Kidney epithelial cell (primary cell): ENCODE measurements at regions not wholly inside any gene's neighbourhood (a gene's known extent, or its start where the extent isn't known, plus 50 kb on each side); places are given as distances from the start of the nearest gene placed in this dataset.
A peak's percentile ranks its signal among the peaks of the same experiment; 100 is the strongest.
"Not testable (repeated sequence)": the region's sequence is repeated elsewhere in the genome, so short reads cannot be mapped to it uniquely, and the experiment has no call there.

Experiments
- DNase-seq: peaks from one replicate; pipeline ENCODE4 v3.0.0-alpha.2; 2010; ENCODE audit warnings: low read depth
- H3K27me3 ChIP-seq: 2 replicates; pipeline ENCODE4 v1.6.0; 2011; ENCODE audit warnings: low read length; ENCODE audit not compliant: control insufficient read depth, insufficient read depth
- H3K36me3 ChIP-seq: 2 replicates; pipeline ENCODE4 v1.5.1; 2011; ENCODE audit warnings: low read length; ENCODE audit not compliant: control insufficient read depth, insufficient read depth
- H3K4me3 ChIP-seq: 2 replicates; pipeline ENCODE4 v1.5.1; 2011; ENCODE audit warnings: low read depth, mild to moderate bottlenecking, control low read depth, low read length
- CTCF ChIP-seq: IDR thresholded peaks from 2 replicates; pipeline ENCODE4 v1.5.1; 2011; ENCODE audit warnings: mild to moderate bottlenecking, moderate library complexity, low read length, control low read depth, inconsistent platforms; ENCODE audit not compliant: insufficient read depth, poor library complexity, severe bottlenecking

GRCh38 chr22:44572414-44573207 is 74.6 kb upstream of the RTL6 start:
- no peaks in the 10 kb centered on the region for H3K36me3 ChIP-seq
- TF ChIP-seq CTCF, result no peak
- peaks cover 28% of the 10 kb centered on the region for H3K27me3 ChIP-seq
- DNase-seq, result no peak
- H3K4me3 ChIP-seq, result no peak overlapping the region

GRCh38 chr22:44571566-44572413 is 73.8 kb upstream of the RTL6 start:
- DNase-seq, result no peak
- no peak for TF ChIP-seq CTCF
- H3K4me3 ChIP-seq, result no peak overlapping the region
- peaks cover 28% of the 10 kb centered on the region for H3K27me3 ChIP-seq
- no peaks in the 10 kb centered on the region for H3K36me3 ChIP-seq

DNA sequence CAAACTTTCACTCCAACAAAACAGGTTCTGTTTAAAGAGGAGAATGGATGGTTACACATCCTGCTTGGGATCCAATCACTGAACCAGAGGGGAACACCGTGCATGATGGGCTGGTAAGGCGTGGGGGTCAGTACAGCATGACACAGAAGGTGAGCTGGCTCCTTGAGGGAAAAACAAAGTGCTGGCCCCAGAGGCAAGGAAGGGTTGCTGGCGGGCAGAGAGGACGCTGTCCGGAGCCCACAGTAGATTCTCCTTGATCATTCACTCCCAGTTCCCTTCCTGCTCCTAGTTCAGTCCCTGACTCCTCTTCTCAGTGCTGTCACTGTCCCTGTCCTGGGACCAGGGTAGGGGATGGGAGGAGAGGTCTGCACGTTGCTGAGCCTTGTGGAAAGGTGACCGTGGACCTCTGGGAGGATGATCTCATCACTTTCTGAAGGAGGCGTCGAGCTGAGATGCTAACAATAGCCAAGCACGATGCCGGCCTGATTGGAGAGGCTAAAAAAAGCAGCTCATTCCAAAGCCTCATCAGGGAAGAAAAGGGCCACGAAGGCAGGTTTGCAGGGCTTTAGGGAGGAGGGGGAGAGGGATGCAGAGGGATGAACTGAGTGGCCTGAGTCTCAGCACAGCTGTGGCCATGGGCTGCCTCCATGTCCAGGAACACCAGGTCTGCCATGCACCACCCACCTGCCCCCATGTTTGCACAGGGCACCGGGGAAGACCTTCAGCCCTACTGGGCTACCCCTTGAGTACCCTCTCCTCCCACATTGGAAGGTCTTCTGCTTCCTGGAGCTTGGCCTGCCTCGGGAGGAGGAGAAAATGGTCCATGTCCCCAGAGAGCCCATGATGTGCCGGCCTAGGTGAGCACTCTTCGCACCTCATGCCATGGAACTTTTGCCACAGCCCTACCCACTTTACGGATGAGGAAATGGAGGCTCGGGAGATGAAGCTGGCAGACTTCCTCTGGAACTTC is 72.7 kb upstream of the RTL6 start:
- DNase-seq, result no peak
- TF ChIP-seq CTCF, result no peak
- peaks cover 22% of the 10 kb centered on the region for H3K27me3 ChIP-seq
- H3K4me3 ChIP-seq, result no peak overlapping the region
- no peaks in the 10 kb centered on the region for H3K36me3 ChIP-seq

DNA sequence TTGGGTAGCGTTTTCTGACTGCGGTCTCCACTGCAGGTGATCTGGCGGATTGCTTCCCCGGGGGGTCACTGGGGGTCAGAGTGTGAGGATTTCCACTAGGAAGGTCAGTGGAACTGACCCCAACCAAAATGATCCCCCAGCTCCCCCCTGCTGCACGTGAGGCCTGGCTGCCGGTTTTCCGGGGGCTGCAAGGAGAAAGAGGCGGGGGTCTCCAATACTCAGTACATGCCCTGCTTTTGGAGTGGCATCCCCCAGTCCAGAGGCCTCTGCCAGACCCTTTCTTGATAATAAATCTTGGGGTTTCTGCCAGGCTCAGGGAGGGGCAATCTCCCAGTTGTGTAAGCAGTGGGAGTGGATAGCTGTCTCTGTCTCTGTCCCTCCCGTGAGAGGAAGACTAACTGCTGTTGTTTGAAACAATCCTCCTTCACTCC is 71.5 kb upstream of the RTL6 start:
- Histone ChIP-seq H3K36me3 (no peaks in the 10 kb centered on the region), H3K27me3 (peaks cover 15% of the 10 kb centered on the region)
- TF ChIP-seq CTCF, result no peak

GRCh38 chr22:44567846-44568493 is 69.9 kb upstream of the RTL6 start:
- no peak for DNase-seq
- TF ChIP-seq CTCF, result peak; percentile 50
- no peak overlapping the region for H3K4me3 ChIP-seq

More for the DNA sequence above, 71.5 kb upstream of the RTL6 start:
- DNase-seq, result no peak
- no peak overlapping the region for H3K4me3 ChIP-seq

DNA sequence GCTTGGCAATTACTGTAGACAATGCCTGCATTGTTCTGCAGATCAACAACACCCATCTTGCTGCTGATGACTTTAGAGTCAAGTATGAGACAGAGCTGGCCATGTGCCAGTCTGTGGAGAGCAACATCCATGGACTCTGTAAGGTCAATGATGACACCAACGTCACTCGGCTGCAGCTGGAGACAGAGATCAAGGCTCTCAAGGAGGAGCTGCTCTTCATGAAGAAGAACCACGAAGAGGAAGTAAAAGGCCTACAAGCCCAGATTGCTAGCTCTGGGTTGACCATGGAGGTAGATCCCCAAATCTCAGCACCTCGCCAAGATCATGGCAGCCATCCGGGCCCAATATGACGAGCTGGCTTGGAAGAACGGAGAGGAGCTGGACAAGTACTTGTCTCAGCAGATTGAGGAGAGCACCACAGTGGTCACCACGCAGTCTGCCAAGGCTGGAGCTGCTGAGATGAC is 69.4 kb upstream of the RTL6 start:
- DNase-seq, H3K36me3 ChIP-seq, H3K4me3 ChIP-seq, H3K27me3 ChIP-seq: not testable (repeated sequence)

More at GRCh38 chr22:44567846-44568493, 69.9 kb upstream of the RTL6 start:
- peaks cover 12% of the 10 kb centered on the region for H3K27me3 ChIP-seq
- no peaks in the 10 kb centered on the region for H3K36me3 ChIP-seq
